NCI-H748 (cell line): ENCODE measurements at regions not wholly inside any gene's neighbourhood (a gene's known extent, or its start where the extent isn't known, plus 50 kb on each side); places are given as distances from the start of the nearest gene placed in this dataset.
"Not testable (repeated sequence)": the region's sequence is repeated elsewhere in the genome, so short reads cannot be mapped to it uniquely, and the experiment has no call there.

Source experiments
- DNase-seq: peaks from one replicate; lab custom pipeline; 2025; ENCODE audit not compliant: unreplicated experiment; lab: John Stamatoyannopoulos, UW

DNA sequence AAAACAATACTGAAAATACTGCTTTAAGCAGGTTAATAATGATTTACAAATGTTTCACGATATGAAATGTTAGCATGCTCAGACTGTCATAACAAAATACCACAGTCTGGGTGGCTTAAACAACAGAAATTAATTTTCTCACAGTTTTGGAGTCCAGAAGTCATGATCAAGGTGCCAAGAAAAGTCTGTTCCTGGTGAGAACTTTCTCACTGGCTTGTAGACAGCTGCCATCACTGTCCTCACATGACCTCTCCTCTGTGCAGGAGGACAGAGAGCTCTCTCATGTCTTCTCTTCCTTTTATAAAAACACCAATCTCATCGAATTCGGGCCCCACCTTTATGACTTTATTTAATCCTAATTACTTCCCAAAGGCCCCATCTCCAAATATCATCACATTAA lies 426.7 kb downstream of the KLHL13 start:
- DNase-seq, result no peak

DNA sequence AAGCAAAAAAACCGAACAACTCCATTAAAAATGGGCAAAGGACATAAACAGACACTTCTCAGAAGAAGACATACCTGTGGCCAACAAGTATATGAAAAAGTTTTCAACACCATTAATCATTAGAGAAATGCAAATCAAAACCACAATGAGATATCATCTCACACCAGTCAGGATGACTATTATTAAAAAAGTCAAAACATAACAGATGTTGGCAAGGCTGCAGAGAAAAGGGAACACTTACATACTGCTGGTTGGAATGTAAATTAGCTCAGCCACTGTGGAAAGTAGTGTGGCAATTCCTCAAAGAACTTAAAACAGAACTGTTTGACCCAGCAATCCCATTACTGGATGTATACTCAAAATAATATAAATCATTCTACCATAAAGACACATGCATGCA lies 436.3 kb downstream of the KLHL13 start:
- no peak for DNase-seq

DNA sequence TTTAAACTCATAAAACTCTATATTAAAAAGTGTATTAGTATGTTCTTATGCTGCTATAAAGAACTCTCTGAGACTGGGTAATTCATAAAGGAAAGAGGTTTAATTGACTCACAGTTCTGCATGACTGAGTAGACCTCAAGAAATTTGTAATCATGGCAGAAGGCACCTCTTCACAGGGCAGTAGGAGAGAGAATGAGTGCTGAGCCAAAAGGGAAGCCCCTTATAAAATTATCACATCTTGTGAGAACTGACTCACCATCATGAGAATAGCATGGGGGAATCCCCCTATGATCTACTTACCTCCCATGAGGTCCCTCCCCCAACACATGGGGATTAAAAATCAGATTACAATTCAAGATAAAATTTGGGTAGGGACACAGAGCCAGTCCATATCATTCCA lies 463.2 kb downstream of the KLHL13 start:
- no peak for DNase-seq

GRCh38 chrX:117645639-117646038 lies 471.0 kb downstream of the KLHL13 start:
- no peak for DNase-seq

GRCh38 chrX:117641913-117642656 lies 474.5 kb downstream of the KLHL13 start:
- DNase-seq, result no peak

DNA sequence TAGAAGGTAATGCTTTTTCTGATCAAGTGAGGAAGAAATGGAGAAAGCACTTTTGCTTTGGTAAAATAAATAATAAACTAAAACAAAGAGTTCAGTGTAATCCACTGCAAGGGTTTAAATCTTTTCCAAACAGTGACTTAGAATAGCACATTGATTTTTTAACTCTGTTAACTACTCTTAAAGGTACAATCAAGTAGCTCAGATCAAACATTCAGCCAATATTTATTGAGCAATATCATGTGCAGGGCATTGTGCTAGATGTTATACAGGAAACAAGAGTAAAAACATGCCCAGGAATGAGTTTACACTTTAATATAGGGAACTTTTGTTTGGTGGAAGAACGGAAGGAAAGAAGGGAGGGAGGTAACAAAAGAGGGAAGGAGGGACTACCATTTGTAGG lies 479.8 kb downstream of the KLHL13 start:
- no peak for DNase-seq

DNA sequence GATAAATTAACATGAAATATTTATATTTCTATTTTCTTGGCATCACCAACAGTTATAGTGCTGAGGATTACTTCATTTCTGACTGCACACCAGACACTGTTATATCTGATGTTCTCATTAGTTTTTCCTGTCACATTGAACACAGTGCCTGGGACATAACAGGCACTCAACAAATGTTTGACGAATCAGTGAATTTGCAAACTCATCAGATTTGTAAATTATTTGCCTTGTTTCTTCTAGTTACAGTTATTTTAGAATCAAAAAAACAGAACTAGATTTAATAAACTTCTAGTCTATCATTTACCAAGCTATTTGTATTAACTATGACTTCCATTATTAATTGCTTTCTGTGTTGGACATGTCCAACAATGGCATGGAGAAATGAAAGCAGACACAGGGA lies 483.3 kb downstream of the KLHL13 start:
- no peak for DNase-seq

GRCh38 chrX:117628381-117628780 lies 488.2 kb downstream of the KLHL13 start:
- no peak for DNase-seq

DNA sequence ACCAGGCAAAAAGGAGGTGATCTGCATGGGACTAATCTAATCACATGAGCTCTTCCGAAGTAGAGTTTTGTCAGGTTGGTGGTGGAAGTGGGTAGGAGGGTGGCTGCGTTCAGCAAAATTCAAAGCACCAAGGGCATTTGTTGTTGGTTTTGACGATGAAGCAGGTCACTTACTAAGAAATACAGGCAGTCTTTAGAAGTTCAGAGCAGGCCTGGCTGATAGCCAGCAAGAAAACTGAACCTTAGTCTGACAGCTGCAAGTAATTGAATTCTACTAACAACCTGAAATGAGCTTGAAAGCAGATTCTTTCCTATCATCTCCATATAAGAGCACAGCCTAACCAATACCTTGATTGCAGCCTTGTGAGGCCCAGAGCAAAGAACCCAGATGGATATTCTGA lies 505.8 kb downstream of the KLHL13 start:
- DNase-seq, result no peak

- no peak for DNase-seq
Measured at GRCh38 chrX:117610049-117610448, 506.6 kb downstream of the KLHL13 start.

GRCh38 chrX:117607561-117607960 lies 509.0 kb downstream of the KLHL13 start:
- no peak for DNase-seq

DNA sequence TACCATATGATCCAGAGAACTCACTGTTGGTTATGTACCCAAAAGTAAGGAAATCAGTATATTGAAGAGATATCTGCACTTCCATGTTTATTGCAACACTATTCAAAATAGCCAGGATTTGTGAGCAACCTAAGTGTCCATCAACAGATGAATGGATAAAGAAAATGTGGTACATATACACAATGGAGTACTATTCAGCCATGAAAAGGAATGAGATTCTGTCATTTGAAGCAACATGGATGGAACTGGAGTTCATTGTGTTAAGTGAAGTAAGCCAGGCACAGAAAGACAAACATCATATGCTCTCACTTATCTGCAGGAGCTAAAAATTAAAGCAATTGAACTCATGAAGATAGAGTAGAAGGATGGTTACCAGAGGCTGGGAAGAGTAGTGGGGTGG lies 510.5 kb downstream of the KLHL13 start:
- not testable (repeated sequence) for DNase-seq

- no peak for DNase-seq
Measured at GRCh38 chrX:117570160-117570559, 546.5 kb downstream of the KLHL13 start.

DNA sequence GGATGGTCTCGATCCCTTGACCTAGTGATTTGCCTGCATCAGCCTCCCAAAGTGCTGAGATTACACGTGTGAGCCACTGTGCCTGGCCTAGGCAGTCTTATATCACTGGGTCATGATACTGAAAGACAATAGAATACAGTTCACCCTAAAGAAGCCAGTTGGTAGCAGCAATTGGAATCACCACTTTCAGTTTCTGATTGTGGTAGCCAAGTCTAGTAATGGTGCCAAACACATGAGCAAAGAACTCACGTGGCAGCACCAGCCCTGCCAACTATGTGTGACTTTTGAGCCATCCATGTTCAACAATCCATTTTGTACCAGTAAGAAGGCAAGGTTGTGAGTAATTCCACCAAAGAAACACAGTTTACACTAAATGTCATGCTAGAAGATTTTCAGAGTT lies 548.4 kb downstream of the KLHL13 start:
- DNase-seq, result no peak

DNA sequence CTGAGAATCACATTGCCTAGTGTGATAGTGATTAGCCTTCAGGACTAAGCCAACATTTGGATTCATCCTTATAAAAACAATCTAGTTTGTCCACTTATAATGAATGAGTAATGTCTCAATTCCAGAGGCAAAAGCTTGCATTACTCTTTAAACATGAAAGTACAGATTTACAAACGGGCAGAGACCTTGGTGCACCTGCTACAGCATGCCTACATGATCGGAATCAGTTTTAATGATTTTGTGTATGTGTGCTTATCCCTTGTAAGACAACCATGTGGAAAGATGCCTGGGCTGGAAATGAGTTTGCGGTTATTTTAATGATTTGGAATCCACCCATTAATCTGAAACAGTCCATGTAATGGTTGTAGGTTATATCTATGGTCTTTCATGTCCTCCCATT lies 572.7 kb downstream of the KLHL13 start:
- DNase-seq, result no peak

DNA sequence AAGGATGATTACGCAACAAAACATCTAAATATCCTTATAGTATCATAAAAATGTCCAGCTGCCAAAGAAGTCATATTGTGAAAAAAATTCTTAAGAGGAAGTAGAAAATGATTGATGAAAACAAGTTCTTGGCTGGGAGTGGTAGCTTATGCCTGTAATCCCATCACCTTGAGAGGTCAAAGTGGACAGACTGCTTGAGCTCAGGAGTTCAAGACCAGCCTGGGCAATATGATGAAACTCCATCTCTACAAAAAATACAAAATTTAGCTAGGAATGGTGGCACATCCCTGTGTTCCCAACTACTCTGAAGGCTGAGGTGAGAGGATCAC lies 577.6 kb downstream of the KLHL13 start:
- no peak for DNase-seq

- DNase-seq, result peak; percentile 47
Measured at GRCh38 chrX:117538178-117539089, 578.2 kb downstream of the KLHL13 start.

GRCh38 chrX:117532339-117532738 lies 584.3 kb downstream of the KLHL13 start:
- DNase-seq, result no peak

- DNase-seq, result no peak
Measured at GRCh38 chrX:117522725-117523700, 593.6 kb downstream of the KLHL13 start.

DNA sequence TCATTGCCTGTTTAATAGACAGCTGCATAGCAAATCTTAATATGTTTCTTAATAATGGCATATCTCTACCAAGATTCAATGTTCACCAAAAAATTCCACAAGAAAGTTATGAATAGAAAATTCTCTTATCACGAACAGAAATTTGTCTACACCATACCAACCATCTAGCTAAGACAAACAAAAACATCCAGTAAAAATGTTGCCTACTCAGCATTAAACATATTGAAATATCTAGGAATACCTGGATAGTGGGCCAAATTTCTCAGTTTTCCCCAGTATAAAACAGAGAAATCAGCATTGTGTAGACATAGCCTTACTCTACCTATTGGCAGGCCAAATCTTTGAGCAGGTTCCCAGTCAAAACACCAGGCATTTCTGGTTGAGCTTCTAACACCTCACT lies 598.6 kb downstream of the KLHL13 start:
- DNase-seq, result no peak

GRCh38 chrX:117511379-117511778 lies 605.2 kb downstream of the KLHL13 start:
- DNase-seq, result no peak
